ENCODE measurements at regions not wholly inside any gene's neighbourhood (a gene's known extent, or its start where the extent isn't known, plus 50 kb on each side); places are given as distances from the start of the nearest gene placed in this dataset.

GRCh38 chr15:55037071-55037470 is 159.7 kb downstream of the RSL24D1 start:
- no peaks in the 10 kb centered on the region for H3K4me1 ChIP-seq
- DNase-seq (no peak), ATAC-seq (ENCODE audit: low FRiP score in 2 of 2) (no peak)
- no peaks in the 10 kb centered on the region for H3K36me3 ChIP-seq
- H3K27me3 ChIP-seq, result no peaks in the 10 kb centered on the region
- H3K9me3 ChIP-seq, result no peaks in the 10 kb centered on the region
- no peak overlapping the region for H3K4me3 ChIP-seq
- TF ChIP-seq POLR2AphosphoS5 (IDR thresholded peaks at IDR 0.05), result no peak
- TF ChIP-seq POLR2A (IDR thresholded peaks at IDR 0.05), result no peak
- no peak for TF ChIP-seq EP300 (IDR thresholded peaks at IDR 0.05)
- no peak for TF ChIP-seq CTCF (IDR thresholded peaks at IDR 0.05)
- no peak overlapping the region for H3K27ac ChIP-seq
- 6 to 17% methylated on average over 1 of the region's 1 CpG for WGBS, 2 donors

GRCh38 chr15:55035749-55036148 is 161.0 kb downstream of the RSL24D1 start:
- H3K36me3 ChIP-seq, result no peaks in the 10 kb centered on the region
- 90% methylated on average over 2 of the region's 2 CpGs for WGBS, 2 donors
- no peak for TF ChIP-seq CTCF (IDR thresholded peaks at IDR 0.05)
- TF ChIP-seq POLR2AphosphoS5 (IDR thresholded peaks at IDR 0.05), result no peak
- TF ChIP-seq EP300 (IDR thresholded peaks at IDR 0.05), result no peak
- TF ChIP-seq POLR2A (IDR thresholded peaks at IDR 0.05), result no peak
- no peaks in the 10 kb centered on the region for H3K4me1 ChIP-seq
- no peak for ATAC-seq (ENCODE audit: low FRiP score in 2 of 2)
- no peak for DNase-seq
- H3K9me3 ChIP-seq, result no peaks in the 10 kb centered on the region
- H3K27me3 ChIP-seq, result no peaks in the 10 kb centered on the region
- no peak overlapping the region for H3K27ac ChIP-seq
- H3K4me3 ChIP-seq, result no peak overlapping the region

GRCh38 chr15:55033574-55033973 is 163.2 kb downstream of the RSL24D1 start:
- 97 to 100% methylated on average over 2 of the region's 2 CpGs for WGBS, 2 donors
- no peaks in the 10 kb centered on the region for H3K4me1 ChIP-seq

GRCh38 chr15:55031727-55032126 is 165.0 kb downstream of the RSL24D1 start:
- DNase-seq (no peak), ATAC-seq (ENCODE audit: low FRiP score in 2 of 2) (peak in 1 of 2 donors; percentile 50)
- no peak overlapping the region for H3K27ac ChIP-seq
- H3K4me3 ChIP-seq, result no peak overlapping the region
- WGBS, 2 donors, result 48 to 65% methylated on average over 5 of the region's 5 CpGs
- no peaks in the 10 kb centered on the region for H3K36me3 ChIP-seq
- no peaks in the 10 kb centered on the region for H3K4me1 ChIP-seq
- no peak for TF ChIP-seq POLR2A (IDR thresholded peaks at IDR 0.05)
- TF ChIP-seq EP300 (IDR thresholded peaks at IDR 0.05), result no peak
- TF ChIP-seq POLR2AphosphoS5 (IDR thresholded peaks at IDR 0.05), result no peak
- no peak for TF ChIP-seq CTCF (IDR thresholded peaks at IDR 0.05)
- no peaks in the 10 kb centered on the region for H3K27me3 ChIP-seq
- no peaks in the 10 kb centered on the region for H3K9me3 ChIP-seq

More at GRCh38 chr15:55033574-55033973, 163.2 kb downstream of the RSL24D1 start:
- DNase-seq (no peak), ATAC-seq (ENCODE audit: low FRiP score in 2 of 2) (no peak)
- H3K27ac ChIP-seq, result no peak overlapping the region
- no peaks in the 10 kb centered on the region for H3K36me3 ChIP-seq
- H3K27me3 ChIP-seq, result no peaks in the 10 kb centered on the region
- no peak overlapping the region for H3K4me3 ChIP-seq
- no peak for TF ChIP-seq POLR2A (IDR thresholded peaks at IDR 0.05)
- no peak for TF ChIP-seq EP300 (IDR thresholded peaks at IDR 0.05)
- TF ChIP-seq CTCF (IDR thresholded peaks at IDR 0.05), result no peak
- TF ChIP-seq POLR2AphosphoS5 (IDR thresholded peaks at IDR 0.05), result no peak
- H3K9me3 ChIP-seq, result no peaks in the 10 kb centered on the region

GRCh38 chr15:55026381-55026780 is 170.4 kb downstream of the RSL24D1 start:
- WGBS, 2 donors, result 47 to 100% methylated on average over 1 of the region's 1 CpG
- TF ChIP-seq POLR2AphosphoS5 (IDR thresholded peaks at IDR 0.05) (no peak), EP300 (IDR thresholded peaks at IDR 0.05) (no peak), POLR2A (IDR thresholded peaks at IDR 0.05) (no peak), CTCF (IDR thresholded peaks at IDR 0.05) (no peak)
- no peaks in the 10 kb centered on the region for H3K9me3 ChIP-seq
- no peaks in the 10 kb centered on the region for H3K27me3 ChIP-seq
- DNase-seq, result no peak
- ATAC-seq (ENCODE audit: low FRiP score in 2 of 2), result no peak
- H3K27ac ChIP-seq, result no peak overlapping the region
- H3K4me1 ChIP-seq, result no peaks in the 10 kb centered on the region
- no peak overlapping the region for H3K4me3 ChIP-seq
- H3K36me3 ChIP-seq, result no peaks in the 10 kb centered on the region
